H1 (cell line): ENCODE measurements at regions not wholly inside any gene's neighbourhood (a gene's known extent, or its start where the extent isn't known, plus 50 kb on each side); places are given as distances from the start of the nearest gene placed in this dataset.

Experiments
- CTBP2 ChIP-seq: IDR thresholded peaks from 2 replicates; pipeline ENCODE4 v1.7.0; 2011; ENCODE audit warnings: borderline replicate concordance, mild to moderate bottlenecking, moderate library complexity, mixed read lengths, low read length; ENCODE audit not compliant: insufficient read depth, insufficient read length
- JUND ChIP-seq: IDR thresholded peaks from 2 replicates; pipeline ENCODE4 v1.6.1; 2011; ENCODE audit warnings: mild to moderate bottlenecking, improper control_type of control experiment, low read length

DNA sequence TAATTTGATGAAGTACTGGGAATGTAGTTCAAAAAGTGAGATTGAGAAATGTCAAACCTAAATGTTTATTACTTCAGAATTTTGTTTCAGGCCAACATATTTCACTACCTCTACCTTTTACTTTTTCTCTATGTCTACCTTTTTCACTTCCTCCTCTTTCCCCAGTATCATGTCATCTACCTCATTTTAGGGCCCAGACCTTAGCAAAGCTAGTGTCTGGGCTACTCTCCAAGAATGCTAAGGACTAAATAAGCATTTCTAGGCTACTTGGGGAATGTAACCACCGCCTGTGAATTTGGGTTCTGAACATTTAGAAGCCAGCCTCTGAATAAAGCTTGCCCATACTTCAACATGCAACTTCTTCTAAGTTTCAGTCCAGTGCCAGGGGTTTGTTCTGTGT, 330.4 kb downstream of the SLC4A3 start (continued):
- TF ChIP-seq JUND: no peak
- TF ChIP-seq CTBP2: no peak
